Tongue (tissue), 1 donor: ENCODE measurements at regions not wholly inside any gene's neighbourhood (a gene's known extent, or its start where the extent isn't known, plus 50 kb on each side); places are given as distances from the start of the nearest gene placed in this dataset.

ENCODE experiments used
- DNase-seq: peaks from one replicate; pipeline ENCODE4 v3.0.0-alpha.2; 2015

GRCh38 chr2:14684516-14684915 is 52.0 kb downstream of the LRATD1 start:
- no peak for DNase-seq

- DNase-seq, result no peak
These were observed 58.4 kb downstream of the LRATD1 start for GRCh38 chr2:14690926-14691325.

GRCh38 chr2:14693874-14694273 is 61.4 kb downstream of the LRATD1 start:
- no peak for DNase-seq

GRCh38 chr2:14700753-14701152 is 68.2 kb downstream of the LRATD1 start:
- DNase-seq, result no peak

GRCh38 chr2:14702258-14702657 is 69.7 kb downstream of the LRATD1 start:
- no peak for DNase-seq

- DNase-seq, result no peak
These were observed 73.7 kb downstream of the LRATD1 start for GRCh38 chr2:14706201-14706600.

GRCh38 chr2:14712111-14712510 is 79.6 kb downstream of the LRATD1 start:
- DNase-seq, result peak; percentile 27

GRCh38 chr2:14713248-14713647 is 80.7 kb downstream of the LRATD1 start:
- DNase-seq, result no peak

- no peak for DNase-seq
These were observed 83.1 kb downstream of the LRATD1 start for GRCh38 chr2:14715600-14715999.

- DNase-seq, result no peak
These were observed 83.8 kb downstream of the LRATD1 start for GRCh38 chr2:14716319-14716718.

- DNase-seq, result no peak
These were observed 84.6 kb downstream of the LRATD1 start for GRCh38 chr2:14717131-14717530.

GRCh38 chr2:14720319-14720718 is 87.8 kb downstream of the LRATD1 start:
- DNase-seq, result no peak

- DNase-seq, result no peak
These were observed 88.2 kb downstream of the LRATD1 start for GRCh38 chr2:14720739-14721138.

GRCh38 chr2:14722904-14723570 is 90.5 kb downstream of the LRATD1 start:
- no peak for DNase-seq

GRCh38 chr2:14723684-14724083 is 91.2 kb downstream of the LRATD1 start:
- no peak for DNase-seq

GRCh38 chr2:14735696-14736095 is 103.2 kb downstream of the LRATD1 start:
- no peak for DNase-seq

GRCh38 chr2:14737201-14737600 is 104.7 kb downstream of the LRATD1 start:
- no peak for DNase-seq

- DNase-seq, result no peak
These were observed 111.3 kb downstream of the LRATD1 start for GRCh38 chr2:14743861-14744260.

- peak; percentile 6 for DNase-seq
These were observed 113.0 kb downstream of the LRATD1 start for GRCh38 chr2:14745288-14746076.

- no peak for DNase-seq
These were observed 113.6 kb downstream of the LRATD1 start for GRCh38 chr2:14746133-14746532.

GRCh38 chr2:14747447-14747846 is 114.9 kb downstream of the LRATD1 start:
- no peak for DNase-seq

GRCh38 chr2:14749884-14750283 is 117.4 kb downstream of the LRATD1 start:
- DNase-seq, result no peak

- DNase-seq, result peak; percentile 12
These were observed 117.9 kb downstream of the LRATD1 start for GRCh38 chr2:14750433-14750832.

GRCh38 chr2:14751581-14751980 is 119.1 kb downstream of the LRATD1 start:
- peak; percentile 37 for DNase-seq
